ENCODE measurements at regions not wholly inside any gene's neighbourhood (a gene's known extent, or its start where the extent isn't known, plus 50 kb on each side); places are given as distances from the start of the nearest gene placed in this dataset.

- Mint-ChIP-seq H3K36me3 (peaks cover 23% of the 10 kb centered on the region), H3K4me3 (no peak overlapping the region), H3K27me3 (ENCODE audit: low read depth) (no peaks in the 10 kb centered on the region; the same call in none of the 2 replicates), H3K9me3 (peaks cover 64% of the 10 kb centered on the region), H3K27ac (no peak overlapping the region), H3K4me1 (no peaks in the 10 kb centered on the region)
- POLR2A ChIA-PET: no interaction called here
- DNase-seq (ENCODE audit: low spot score): no peak
- CTCF ChIA-PET: no interaction called here
- TF ChIP-seq EMX1 (CRISPR knock-in tag; IDR thresholded peaks at IDR 0.05): no peak
- ATAC-seq: no peak
Observed at GRCh38 chrX:143095816-143096215, 70.1 kb downstream of the SPANXN4 start.

- Mint-ChIP-seq H3K4me1 (no peaks in the 10 kb centered on the region), H3K27ac (no peak overlapping the region), H3K4me3 (no peak overlapping the region), H3K36me3 (peaks cover 23% of the 10 kb centered on the region), H3K27me3 (ENCODE audit: low read depth) (no peaks in the 10 kb centered on the region; the same call in none of the 2 replicates), H3K9me3 (peaks cover 67% of the 10 kb centered on the region)
- no peak for ATAC-seq
- CTCF ChIA-PET: no interaction called here
- POLR2A ChIA-PET: no interaction called here
- TF ChIP-seq SMAD3 (CRISPR knock-in tag; IDR thresholded peaks at IDR 0.05; ENCODE audit: borderline replicate concordance) (no peak), JAZF1 (CRISPR knock-in tag; IDR thresholded peaks at IDR 0.05) (no peak), E2F1 (CRISPR knock-in tag; IDR thresholded peaks at IDR 0.05) (no peak), ATF2 (CRISPR knock-in tag; IDR thresholded peaks at IDR 0.05; ENCODE audit: borderline replicate concordance, low read depth) (no peak), PREB (CRISPR knock-in tag; IDR thresholded peaks at IDR 0.05; ENCODE audit: borderline replicate concordance) (no peak), ZSCAN18 (CRISPR knock-in tag; IDR thresholded peaks at IDR 0.05) (no peak), ZNF121 (CRISPR knock-in tag; IDR thresholded peaks at IDR 0.05) (no peak), STAT6 (CRISPR knock-in tag; conservative IDR thresholded peaks at IDR 0.05; ENCODE audit: low read depth) (no peak), MAX (CRISPR knock-in tag; IDR thresholded peaks at IDR 0.05) (no peak), IRF2 (CRISPR knock-in tag; IDR thresholded peaks at IDR 0.05; ENCODE audit: borderline replicate concordance, low read depth) (no peak), ZNF232 (CRISPR knock-in tag; IDR thresholded peaks at IDR 0.05) (no peak), ATF6 (CRISPR knock-in tag; IDR thresholded peaks at IDR 0.05) (no peak), FOXP4 (CRISPR knock-in tag; IDR thresholded peaks at IDR 0.05) (no peak), CBFB (CRISPR knock-in tag; IDR thresholded peaks at IDR 0.05; ENCODE audit: low read depth) (no peak), E2F4 (CRISPR knock-in tag; IDR thresholded peaks at IDR 0.05; ENCODE audit: borderline replicate concordance, low read depth) (no peak)
- no peak for DNase-seq (ENCODE audit: low spot score)
Observed at GRCh38 chrX:143095321-143095720, 69.6 kb downstream of the SPANXN4 start.

Data from WTC11 (cell line).